ENCODE measurements at regions not wholly inside any gene's neighbourhood (a gene's known extent, or its start where the extent isn't known, plus 50 kb on each side); places are given as distances from the start of the nearest gene placed in this dataset.

GRCh38 chr2:42941633-42942176 lies 149.3 kb upstream of the HAAO start:
- no peak for DNase-seq
- Mint-ChIP-seq H3K4me1 (peaks cover 56% of the 10 kb centered on the region), H3K36me3 (ENCODE audit: low read depth) (no peaks in the 10 kb centered on the region), H3K27me3 (ENCODE audit: low read depth, poor library complexity) (peaks cover 11% of the 10 kb centered on the region), H3K4me3 (no peak overlapping the region), H3K27ac (no peak overlapping the region), H3K9me3 (no peaks in the 10 kb centered on the region)
- TF ChIP-seq CTCF (IDR thresholded peaks at IDR 0.05) = no peak

GRCh38 chr2:42939411-42940206 lies 147.2 kb upstream of the HAAO start:
- Mint-ChIP-seq H3K27ac (no peak overlapping the region), H3K27me3 (ENCODE audit: low read depth, poor library complexity) (peaks cover 11% of the 10 kb centered on the region), H3K36me3 (ENCODE audit: low read depth) (no peaks in the 10 kb centered on the region), H3K9me3 (no peaks in the 10 kb centered on the region), H3K4me3 (no peak overlapping the region), H3K4me1 (peaks cover 59% of the 10 kb centered on the region)
- TF ChIP-seq CTCF (IDR thresholded peaks at IDR 0.05) = no peak
- no peak for DNase-seq

GRCh38 chr2:42938671-42939370 lies 146.4 kb upstream of the HAAO start:
- TF ChIP-seq CTCF (IDR thresholded peaks at IDR 0.05) = no peak
- no peaks in the 10 kb centered on the region for H3K36me3 Mint-ChIP-seq (ENCODE audit: low read depth)

GRCh38 chr2:42937171-42937875 lies 144.9 kb upstream of the HAAO start:
- Mint-ChIP-seq H3K27ac (no peak overlapping the region), H3K27me3 (ENCODE audit: low read depth, poor library complexity) (peaks cover 11% of the 10 kb centered on the region), H3K4me3 (no peak overlapping the region), H3K36me3 (ENCODE audit: low read depth) (no peaks in the 10 kb centered on the region), H3K4me1 (peaks cover 81% of the 10 kb centered on the region), H3K9me3 (no peaks in the 10 kb centered on the region)
- TF ChIP-seq CTCF (IDR thresholded peaks at IDR 0.05) = no peak
- no peak for DNase-seq

More at GRCh38 chr2:42938671-42939370, 146.4 kb upstream of the HAAO start:
- H3K4me1 Mint-ChIP-seq = peaks cover 66% of the 10 kb centered on the region
- no peak overlapping the region for H3K27ac Mint-ChIP-seq
- H3K9me3 Mint-ChIP-seq = no peaks in the 10 kb centered on the region
- no peak for DNase-seq
- H3K27me3 Mint-ChIP-seq (ENCODE audit: low read depth, poor library complexity) = peaks cover 11% of the 10 kb centered on the region
- no peak overlapping the region for H3K4me3 Mint-ChIP-seq

GRCh38 chr2:42935692-42936671 lies 143.6 kb upstream of the HAAO start:
- Mint-ChIP-seq H3K9me3 (no peaks in the 10 kb centered on the region), H3K27ac (peak overlapping the region; percentile 98), H3K4me1 (peaks cover 94% of the 10 kb centered on the region), H3K27me3 (ENCODE audit: low read depth, poor library complexity) (peaks cover 10% of the 10 kb centered on the region), H3K4me3 (peak overlapping the region; percentile 15), H3K36me3 (ENCODE audit: low read depth) (no peaks in the 10 kb centered on the region)
- no peak for DNase-seq
- no peak for TF ChIP-seq CTCF (IDR thresholded peaks at IDR 0.05)

Data from nephron progenitor cell (in vitro differentiated cells).